Umbilical cord (tissue), 1 donor: ENCODE measurements at regions not wholly inside any gene's neighbourhood (a gene's known extent, or its start where the extent isn't known, plus 50 kb on each side); places are given as distances from the start of the nearest gene placed in this dataset.

ENCODE experiments used
- DNase-seq: peaks from one replicate; pipeline ENCODE4 v3.0.0-alpha.2; 2015; ENCODE audit warnings: low spot score

- DNase-seq, result no peak
These were observed 125.8 kb downstream of the NTMT2 start for GRCh38 chr1:170271430-170272161.

- no peak for DNase-seq
These were observed 127.8 kb downstream of the NTMT2 start for GRCh38 chr1:170273291-170274130.

GRCh38 chr1:170274131-170274501 lies 128.4 kb downstream of the NTMT2 start:
- DNase-seq, result no peak

- no peak for DNase-seq
These were observed 132.2 kb downstream of the NTMT2 start for GRCh38 chr1:170277985-170278384.

GRCh38 chr1:170284016-170284415 lies 138.3 kb downstream of the NTMT2 start:
- peak; percentile 14 for DNase-seq

GRCh38 chr1:170284512-170284911 lies 138.8 kb downstream of the NTMT2 start:
- DNase-seq, result no peak

- DNase-seq, result no peak
These were observed 139.2 kb downstream of the NTMT2 start for GRCh38 chr1:170284951-170285350.

- no peak for DNase-seq
These were observed 142.4 kb downstream of the NTMT2 start for GRCh38 chr1:170288155-170288554.

- peak; percentile 24 for DNase-seq
These were observed 144.5 kb downstream of the NTMT2 start for GRCh38 chr1:170290276-170290675.

GRCh38 chr1:170290991-170291390 lies 145.2 kb downstream of the NTMT2 start:
- DNase-seq, result no peak

- no peak for DNase-seq
These were observed 145.8 kb downstream of the NTMT2 start for GRCh38 chr1:170291516-170291915.

GRCh38 chr1:170296211-170296610 lies 150.5 kb downstream of the NTMT2 start:
- DNase-seq, result no peak

GRCh38 chr1:170296642-170297041 lies 150.9 kb downstream of the NTMT2 start:
- no peak for DNase-seq

- DNase-seq, result no peak
These were observed 155.8 kb downstream of the NTMT2 start for GRCh38 chr1:170301596-170301995.

GRCh38 chr1:170303034-170303433 lies 157.3 kb downstream of the NTMT2 start:
- no peak for DNase-seq

GRCh38 chr1:170305777-170306512 lies 160.2 kb downstream of the NTMT2 start:
- DNase-seq, result no peak

- DNase-seq, result no peak
These were observed 160.8 kb downstream of the NTMT2 start for GRCh38 chr1:170306513-170306910.

GRCh38 chr1:170306948-170307347 lies 161.2 kb downstream of the NTMT2 start:
- peak; percentile 66 for DNase-seq

GRCh38 chr1:170307426-170307825 lies 161.7 kb downstream of the NTMT2 start:
- DNase-seq, result no peak

- DNase-seq, result peak; percentile 91
These were observed 163.7 kb downstream of the NTMT2 start for GRCh38 chr1:170309389-170310013.

GRCh38 chr1:170310014-170310405 lies 164.3 kb downstream of the NTMT2 start:
- DNase-seq, result no peak

- no peak for DNase-seq
These were observed 165.2 kb downstream of the NTMT2 start for GRCh38 chr1:170310951-170311350.
